Endometrium (tissue), 2 donors: ENCODE measurements at regions not wholly inside any gene's neighbourhood (a gene's known extent, or its start where the extent isn't known, plus 50 kb on each side); places are given as distances from the start of the nearest gene placed in this dataset.

Source experiments
- FAIRE-seq: peaks from 2 replicates; lab custom pipeline; 2012; peaks lifted over from hg19 to GRCh38; lab: Jason Lieb, UNC
- donor health status: control.
- donor health status: control.

GRCh38 chr22:49282596-49282995 is 545.1 kb downstream of the BRD1 start:
- FAIRE-seq, result no peak

- FAIRE-seq, result no peak
Measured at GRCh38 chr22:49281467-49282340, 546.0 kb downstream of the BRD1 start.

- FAIRE-seq, result no peak
Measured at GRCh38 chr22:49278340-49278739, 549.3 kb downstream of the BRD1 start.

GRCh38 chr22:49276567-49276966 is 551.1 kb downstream of the BRD1 start:
- FAIRE-seq, result no peak

GRCh38 chr22:49274754-49275380 is 552.8 kb downstream of the BRD1 start:
- FAIRE-seq, result no peak

- no peak for FAIRE-seq
Measured at GRCh38 chr22:49272546-49273125, 555.0 kb downstream of the BRD1 start.

- no peak for FAIRE-seq
Measured at GRCh38 chr22:49271831-49272230, 555.8 kb downstream of the BRD1 start.

- FAIRE-seq, result no peak
Measured at GRCh38 chr22:49271369-49271727, 556.3 kb downstream of the BRD1 start.

GRCh38 chr22:49270595-49271368 is 556.9 kb downstream of the BRD1 start:
- FAIRE-seq, result no peak

- no peak for FAIRE-seq
Measured at GRCh38 chr22:49269928-49270327, 557.7 kb downstream of the BRD1 start.

- FAIRE-seq, result no peak
Measured at GRCh38 chr22:49269371-49269770, 558.3 kb downstream of the BRD1 start.

GRCh38 chr22:49268924-49269323 is 558.7 kb downstream of the BRD1 start:
- FAIRE-seq, result no peak

- FAIRE-seq, result no peak
Measured at GRCh38 chr22:49267996-49268395, 559.7 kb downstream of the BRD1 start.

- FAIRE-seq, result no peak
Measured at GRCh38 chr22:49266561-49267519, 560.8 kb downstream of the BRD1 start.

GRCh38 chr22:49264696-49265095 is 563.0 kb downstream of the BRD1 start:
- FAIRE-seq, result no peak

- FAIRE-seq, result no peak
Measured at GRCh38 chr22:49263101-49263500, 564.6 kb downstream of the BRD1 start.

GRCh38 chr22:49262167-49262566 is 565.5 kb downstream of the BRD1 start:
- FAIRE-seq, result no peak

- no peak for FAIRE-seq
Measured at GRCh38 chr22:49261616-49262015, 566.1 kb downstream of the BRD1 start.

GRCh38 chr22:49260681-49261580 is 566.7 kb downstream of the BRD1 start:
- FAIRE-seq, result no peak
